Glutamatergic neuron (in vitro differentiated cells): ENCODE measurements at regions not wholly inside any gene's neighbourhood (a gene's known extent, or its start where the extent isn't known, plus 50 kb on each side); places are given as distances from the start of the nearest gene placed in this dataset.

ENCODE experiments used
- DNase-seq: peaks from one replicate; pipeline ENCODE4 v3.0.0; 2022
- H3K27ac Mint-ChIP-seq: one replicate; pipeline ENCODE4 v1.8.0; 2020; ENCODE audit warnings: mild to moderate bottlenecking, mixed read lengths, inconsistent platforms; ENCODE audit not compliant: unreplicated experiment
- H3K27me3 Mint-ChIP-seq: one replicate; pipeline ENCODE4 v1.8.0; 2020; ENCODE audit warnings: mild to moderate bottlenecking, moderate library complexity, mixed read lengths, inconsistent platforms; ENCODE audit not compliant: unreplicated experiment
- H3K36me3 Mint-ChIP-seq: one replicate; pipeline ENCODE4 v1.8.0; 2020; ENCODE audit warnings: mild to moderate bottlenecking, mixed read lengths, inconsistent platforms; ENCODE audit not compliant: unreplicated experiment
- H3K4me1 Mint-ChIP-seq: one replicate; pipeline ENCODE4 v1.8.0; 2020; ENCODE audit warnings: mild to moderate bottlenecking, low read depth, mixed read lengths, inconsistent platforms; ENCODE audit not compliant: unreplicated experiment
- H3K4me3 Mint-ChIP-seq: one replicate; pipeline ENCODE4 v1.8.0; 2020; ENCODE audit warnings: mild to moderate bottlenecking, mixed read lengths, inconsistent platforms; ENCODE audit not compliant: unreplicated experiment
- H3K9me3 Mint-ChIP-seq: one replicate; pipeline ENCODE4 v1.8.0; 2020; ENCODE audit warnings: mild to moderate bottlenecking, moderate library complexity, mixed read lengths, inconsistent platforms; ENCODE audit not compliant: unreplicated experiment
- CTCF ChIP-seq: fragments of 200-600 bp; sonication (generic); IDR thresholded peaks from one replicate; pipeline ENCODE4 v1.5.0; 2021; ENCODE audit not compliant: partially characterized antibody, unreplicated experiment

- Mint-ChIP-seq H3K27me3 (peaks cover 2% of the 10 kb centered on the region), H3K4me1 (peaks cover 22% of the 10 kb centered on the region), H3K36me3 (no peaks in the 10 kb centered on the region), H3K4me3 (no peak overlapping the region), H3K9me3 (peaks cover 2% of the 10 kb centered on the region), H3K27ac (no peak overlapping the region)
- no peak for TF ChIP-seq CTCF
- DNase-seq, result no peak
Measured at GRCh38 chr9:109972026-109972882, 192.3 kb downstream of the PALM2AKAP2 start.

- DNase-seq, result no peak
- Mint-ChIP-seq H3K27ac (no peak overlapping the region), H3K27me3 (peaks cover 2% of the 10 kb centered on the region), H3K9me3 (peaks cover 2% of the 10 kb centered on the region), H3K4me3 (no peak overlapping the region), H3K36me3 (no peaks in the 10 kb centered on the region), H3K4me1 (peaks cover 23% of the 10 kb centered on the region)
- TF ChIP-seq CTCF, result no peak
Measured at GRCh38 chr9:109973336-109973735, 193.3 kb downstream of the PALM2AKAP2 start.

- H3K27ac Mint-ChIP-seq, result peak overlapping the region; percentile 81
- H3K36me3 Mint-ChIP-seq, result no peaks in the 10 kb centered on the region
- DNase-seq, result no peak
- no peak for TF ChIP-seq CTCF
- H3K9me3 Mint-ChIP-seq, result peaks cover 2% of the 10 kb centered on the region
- peak overlapping the region; percentile 31 for H3K4me3 Mint-ChIP-seq
- H3K4me1 Mint-ChIP-seq, result peaks cover 19% of the 10 kb centered on the region
- H3K27me3 Mint-ChIP-seq, result no peaks in the 10 kb centered on the region
Measured at GRCh38 chr9:109974143-109974917, 194.3 kb downstream of the PALM2AKAP2 start.

GRCh38 chr9:109974918-109975276, 194.9 kb downstream of the PALM2AKAP2 start:
- DNase-seq, result no peak
- H3K4me1 Mint-ChIP-seq, result peaks cover 21% of the 10 kb centered on the region
- H3K36me3 Mint-ChIP-seq, result no peaks in the 10 kb centered on the region
- peak overlapping the region; percentile 81 for H3K27ac Mint-ChIP-seq
- no peak overlapping the region for H3K4me3 Mint-ChIP-seq
- no peak for TF ChIP-seq CTCF
- peaks cover 2% of the 10 kb centered on the region for H3K9me3 Mint-ChIP-seq
- H3K27me3 Mint-ChIP-seq, result no peaks in the 10 kb centered on the region
